Fibroblast of pulmonary artery (primary cell): ENCODE measurements at regions not wholly inside any gene's neighbourhood (a gene's known extent, or its start where the extent isn't known, plus 50 kb on each side); places are given as distances from the start of the nearest gene placed in this dataset.
"Not testable (repeated sequence)": the region's sequence is repeated elsewhere in the genome, so short reads cannot be mapped to it uniquely, and the experiment has no call there.

Source experiments
- DNase-seq: peaks from one replicate; pipeline ENCODE4 v3.0.0-alpha.2; 2010; ENCODE audit warnings: low read depth
- H3K4me3 ChIP-seq: replicated peaks from 2 replicates; pipeline ENCODE4 v1.5.1; 2011; ENCODE audit warnings: low read depth, mild to moderate bottlenecking, control low read depth, low read length, moderate library complexity
- CTCF ChIP-seq: IDR thresholded peaks from 2 replicates; pipeline ENCODE4 v1.5.1; 2011; ENCODE audit warnings: mild to moderate bottlenecking, control low read depth, low read length, inconsistent platforms; ENCODE audit errors: missing control alignments

- no peak for DNase-seq
- no peak for TF ChIP-seq CTCF
- H3K4me3 ChIP-seq = no peak overlapping the region
Observed at GRCh38 chr14:106060276-106060975, 534.0 kb downstream of the TMEM121 start.

- not testable (repeated sequence) for DNase-seq, H3K4me3 ChIP-seq
Observed at GRCh38 chr14:106061877-106062500, 535.6 kb downstream of the TMEM121 start.

- TF ChIP-seq CTCF = no peak
- no peak for DNase-seq
- H3K4me3 ChIP-seq = no peak overlapping the region
Observed at GRCh38 chr14:106062502-106063272, 536.3 kb downstream of the TMEM121 start.

- TF ChIP-seq CTCF = no peak
Observed at GRCh38 chr14:106067935-106068334, 541.6 kb downstream of the TMEM121 start.

GRCh38 chr14:106069804-106070625 lies 543.6 kb downstream of the TMEM121 start:
- no peak overlapping the region for H3K4me3 ChIP-seq
- DNase-seq = no peak

More at GRCh38 chr14:106067935-106068334, 541.6 kb downstream of the TMEM121 start:
- no peak overlapping the region for H3K4me3 ChIP-seq
- DNase-seq = no peak

GRCh38 chr14:106080922-106081321 lies 554.5 kb downstream of the TMEM121 start:
- DNase-seq = no peak
- no peak overlapping the region for H3K4me3 ChIP-seq
- no peak for TF ChIP-seq CTCF

More at GRCh38 chr14:106069804-106070625, 543.6 kb downstream of the TMEM121 start:
- no peak for TF ChIP-seq CTCF

- not testable (repeated sequence) for DNase-seq, H3K4me3 ChIP-seq
Observed at GRCh38 chr14:106081721-106082120, 555.3 kb downstream of the TMEM121 start.
